ENCODE measurements at regions not wholly inside any gene's neighbourhood (a gene's known extent, or its start where the extent isn't known, plus 50 kb on each side); places are given as distances from the start of the nearest gene placed in this dataset.

GRCh38 chr13:94920578-94920977 lies 208.2 kb upstream of the SOX21 start:
- TF ChIP-seq CTCF (IDR thresholded peaks at IDR 0.05) (no peak), EP300 (IDR thresholded peaks at IDR 0.05) (no peak)
